ENCODE measurements at regions not wholly inside any gene's neighbourhood (a gene's known extent, or its start where the extent isn't known, plus 50 kb on each side); places are given as distances from the start of the nearest gene placed in this dataset.

GRCh38 chr6:43940393-43941087 lies 170.5 kb downstream of the VEGFA start:
- in situ Hi-C loops (cut with MboI; ENCODE audit: low sequenced_read_pairs), result no loop called here

- in situ Hi-C loops (cut with MboI; ENCODE audit: low sequenced_read_pairs), result no loop called here
These were observed 170.0 kb downstream of the VEGFA start for GRCh38 chr6:43940071-43940392.

- in situ Hi-C loops (cut with MboI; ENCODE audit: low sequenced_read_pairs), result no loop called here
These were observed 169.5 kb downstream of the VEGFA start for GRCh38 chr6:43939281-43940070.

GRCh38 chr6:43938178-43939105 lies 168.4 kb downstream of the VEGFA start:
- in situ Hi-C loops (cut with MboI; ENCODE audit: low sequenced_read_pairs), result no loop called here

GRCh38 chr6:43937236-43938177 lies 167.5 kb downstream of the VEGFA start:
- in situ Hi-C loops (cut with MboI; ENCODE audit: low sequenced_read_pairs), result no loop called here

DNA sequence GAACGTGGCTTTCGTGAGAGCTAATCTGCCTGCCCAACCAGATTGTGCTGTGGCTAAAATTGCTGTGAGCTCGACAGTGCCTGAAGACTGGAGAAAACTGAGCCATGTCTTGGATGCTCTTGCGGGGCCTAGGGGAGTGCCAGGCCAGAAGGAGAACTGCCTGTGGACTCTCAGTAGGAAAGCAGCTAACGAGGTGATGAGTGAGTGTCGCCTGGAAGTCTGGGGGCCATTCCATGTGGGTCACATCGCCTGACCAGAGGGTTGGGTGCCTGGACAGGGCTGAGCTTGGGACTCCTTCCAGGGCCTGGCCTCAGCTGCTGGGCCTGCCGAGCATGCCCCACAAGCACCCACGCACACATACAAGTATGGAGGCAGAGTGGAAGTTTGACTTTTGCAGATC lies 166.5 kb downstream of the VEGFA start:
- in situ Hi-C loops (cut with MboI; ENCODE audit: low sequenced_read_pairs), result no loop called here

DNA sequence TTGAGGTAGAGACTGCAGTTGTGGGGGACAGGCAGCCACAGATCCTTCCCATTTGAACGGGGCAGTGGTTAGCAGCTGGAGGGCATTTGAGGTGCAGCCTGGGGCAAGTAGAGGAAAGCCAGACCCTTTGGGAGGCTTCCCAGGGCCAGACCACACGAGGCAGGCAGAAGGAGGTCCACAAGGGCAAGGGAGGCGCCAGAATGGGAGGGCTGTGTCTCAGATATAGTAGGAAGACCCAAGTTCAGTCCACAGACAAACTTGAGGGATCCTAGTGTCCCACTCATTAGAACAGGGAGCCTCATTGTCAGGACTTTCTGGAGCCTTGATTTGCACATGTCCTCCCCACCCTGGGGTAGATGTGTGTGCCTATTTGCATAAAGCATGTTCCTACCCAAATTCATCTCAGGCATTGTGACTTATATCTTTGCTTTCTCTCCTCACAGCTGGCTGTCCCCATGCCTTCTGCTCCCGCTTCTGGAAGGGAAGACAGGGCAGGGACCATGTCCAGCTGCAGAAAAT lies 166.0 kb downstream of the VEGFA start:
- in situ Hi-C loops (cut with MboI; ENCODE audit: low sequenced_read_pairs), result no loop called here

DNA sequence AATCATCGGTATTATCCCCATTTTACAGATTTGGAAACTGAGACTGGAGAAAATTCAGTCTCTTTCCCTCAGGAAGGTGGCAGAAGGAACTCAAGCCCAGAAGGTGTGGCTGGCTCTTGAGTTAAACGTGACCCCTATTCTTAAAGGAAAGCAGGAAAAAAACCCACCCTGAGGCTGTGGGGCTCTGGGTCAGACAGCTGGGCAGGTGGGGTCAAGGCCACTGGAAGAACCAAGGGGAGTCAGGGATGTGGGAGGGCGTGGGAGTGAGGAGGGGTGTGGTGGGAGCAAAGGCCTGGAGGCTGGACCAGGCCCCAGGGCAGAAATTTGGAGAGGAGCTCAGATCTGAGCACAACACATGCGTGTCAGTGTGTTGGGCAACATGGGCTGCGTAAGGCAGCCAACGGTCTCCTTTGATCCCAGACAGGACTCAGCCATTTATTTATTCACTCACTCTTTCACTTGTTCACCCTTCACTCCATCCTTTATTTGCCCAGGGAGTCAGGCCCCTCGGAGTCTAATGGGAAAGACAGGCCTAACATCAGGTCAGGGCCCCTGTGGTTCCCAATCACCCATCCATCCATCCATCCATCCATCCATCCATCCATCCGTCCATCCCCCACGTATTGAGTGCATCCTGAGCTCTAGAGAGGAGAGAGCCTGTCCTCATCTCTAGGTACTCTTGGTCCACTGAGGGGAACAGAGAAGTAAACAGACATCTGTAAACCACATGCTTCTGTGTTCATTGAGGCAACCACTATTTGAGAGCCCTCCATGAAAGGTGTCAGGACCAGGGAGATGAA lies 165.0 kb downstream of the VEGFA start:
- in situ Hi-C loops (cut with MboI; ENCODE audit: low sequenced_read_pairs), result no loop called here

- in situ Hi-C loops (cut with MboI; ENCODE audit: low sequenced_read_pairs), result no loop called here
These were observed 164.3 kb downstream of the VEGFA start for GRCh38 chr6:43934183-43934802.

DNA sequence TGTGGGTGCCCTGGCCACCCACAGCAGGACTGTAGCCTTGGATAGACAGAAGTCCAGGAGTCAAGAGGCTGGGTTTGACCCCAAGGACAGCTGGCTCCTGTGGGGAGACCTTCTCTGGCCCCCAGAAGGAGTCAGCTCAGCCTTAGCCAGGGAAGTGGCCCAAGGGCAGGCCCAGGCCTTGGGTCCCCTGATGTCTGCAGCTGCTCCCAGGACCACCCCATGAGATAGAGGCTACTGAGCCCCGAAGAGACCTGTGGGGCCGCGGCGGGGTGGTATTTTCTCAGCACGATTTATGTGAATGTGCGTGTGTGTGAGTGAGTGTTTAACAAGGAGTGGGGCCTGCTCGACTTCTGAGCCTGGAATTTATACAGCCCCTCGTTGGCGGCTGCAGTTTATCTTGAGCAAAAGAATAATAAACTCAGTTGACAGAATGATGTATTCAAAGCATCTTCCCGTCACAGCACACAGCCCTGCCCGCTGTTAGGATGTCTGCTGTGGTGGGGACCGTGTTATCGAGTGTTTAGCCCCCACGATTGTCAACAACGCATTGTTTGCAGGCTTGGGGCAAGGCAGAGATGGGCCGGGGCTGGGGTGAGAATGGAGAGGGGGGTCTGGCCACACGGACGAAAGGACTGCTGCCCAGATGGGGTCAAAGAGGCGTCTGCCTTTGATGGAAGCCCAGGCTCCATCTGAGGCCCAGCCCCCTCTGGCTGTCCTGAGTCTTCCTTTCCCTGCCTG lies 163.3 kb downstream of the VEGFA start:
- in situ Hi-C loops (cut with MboI; ENCODE audit: low sequenced_read_pairs), result no loop called here

DNA sequence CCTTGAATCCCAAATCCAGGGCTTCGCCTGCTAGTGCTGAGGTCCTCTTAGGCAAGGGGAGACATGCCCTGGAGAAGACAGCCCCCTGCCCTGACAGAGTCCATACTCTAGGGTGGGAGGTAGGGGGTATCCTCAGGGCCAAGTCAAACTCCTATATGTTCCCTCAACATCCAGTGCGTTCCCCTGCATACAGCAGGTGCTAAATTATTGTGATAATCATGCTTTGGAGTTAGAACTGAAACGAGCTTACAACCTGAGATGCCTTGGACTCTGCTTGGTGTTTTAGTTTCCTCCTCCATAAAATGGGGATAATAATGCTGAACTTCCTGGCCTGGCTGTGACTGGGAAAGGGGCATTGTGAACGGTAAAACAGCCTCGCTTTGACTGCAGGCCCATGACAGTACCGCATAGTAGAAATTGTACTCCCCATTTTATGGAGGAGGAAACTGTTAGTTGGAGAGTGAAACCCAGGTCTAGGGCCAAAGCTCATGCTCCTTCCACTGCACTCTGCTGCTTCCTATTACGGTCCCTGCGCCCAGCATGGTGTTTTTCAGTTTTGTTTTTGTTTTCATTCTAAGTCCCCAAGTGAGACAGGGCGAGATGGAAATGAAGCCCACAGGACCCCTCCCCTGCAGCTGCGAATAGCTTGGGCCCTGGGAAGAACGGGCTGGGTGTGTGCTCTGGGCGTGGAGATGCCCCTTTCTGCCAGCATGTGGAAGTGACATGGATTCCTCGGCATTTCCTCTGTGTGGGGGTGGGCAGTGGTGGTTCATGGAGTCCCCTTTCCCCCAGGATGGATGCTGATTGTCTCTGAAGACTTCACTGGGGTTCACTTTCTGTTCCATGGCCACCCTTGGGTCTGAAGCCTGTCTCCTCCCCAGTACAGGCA lies 162.5 kb downstream of the VEGFA start:
- in situ Hi-C loops (cut with MboI; ENCODE audit: low sequenced_read_pairs), result no loop called here

DNA sequence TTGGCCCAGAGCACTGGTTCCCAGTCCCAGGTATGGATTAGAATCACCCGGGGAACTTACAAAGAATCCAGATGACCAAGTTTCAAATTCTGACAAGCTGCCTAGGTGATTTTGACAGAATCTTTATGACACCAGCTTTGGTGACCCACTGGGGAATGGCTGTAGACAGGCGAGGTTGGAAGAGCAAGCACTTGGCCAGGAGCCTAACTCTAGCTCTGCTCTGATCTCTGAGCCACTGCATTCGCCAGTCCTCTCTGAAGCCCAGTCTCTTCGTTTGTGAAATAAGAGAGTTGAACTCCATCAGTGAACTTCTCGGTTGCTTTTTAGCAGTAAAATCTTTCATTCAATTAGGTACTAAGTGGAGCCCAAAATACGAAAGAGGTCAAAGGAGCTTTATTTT lies 161.2 kb downstream of the VEGFA start:
- in situ Hi-C loops (cut with MboI; ENCODE audit: low sequenced_read_pairs), result no loop called here

DNA sequence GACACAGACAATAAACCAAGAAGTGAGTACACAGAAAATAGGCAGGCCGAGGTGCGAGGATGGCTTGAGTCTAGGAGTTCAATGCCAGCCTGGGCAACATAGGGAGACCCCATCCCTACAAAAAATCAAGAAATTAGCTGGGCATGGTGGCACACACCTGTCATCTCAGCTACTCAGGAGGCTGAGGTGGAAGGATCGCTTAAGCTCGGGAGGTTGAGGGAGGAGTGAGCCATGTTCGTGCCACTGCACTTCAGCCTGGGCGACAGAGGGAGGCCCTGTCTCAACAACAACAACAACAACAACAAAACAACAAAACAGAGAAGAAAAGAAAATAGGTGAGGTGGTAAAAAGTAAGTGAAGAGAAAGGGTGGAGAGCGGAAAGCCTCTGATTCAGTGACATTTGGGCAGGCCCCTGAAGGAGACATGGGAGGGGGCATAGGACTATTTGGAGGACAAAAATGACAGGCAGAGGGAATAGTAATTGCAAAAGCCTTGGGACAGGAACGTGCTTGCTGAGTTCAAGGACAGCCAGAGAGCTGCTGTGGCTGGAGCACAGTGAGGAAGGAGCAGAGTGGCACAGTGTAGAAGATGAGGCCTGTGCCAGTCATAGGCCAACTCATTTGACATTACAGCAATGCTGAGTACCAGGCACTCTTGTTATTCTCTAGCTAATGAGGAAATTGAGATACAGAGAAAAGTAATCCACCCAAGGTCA lies 160.6 kb downstream of the VEGFA start:
- in situ Hi-C loops (cut with MboI; ENCODE audit: low sequenced_read_pairs), result no loop called here

DNA sequence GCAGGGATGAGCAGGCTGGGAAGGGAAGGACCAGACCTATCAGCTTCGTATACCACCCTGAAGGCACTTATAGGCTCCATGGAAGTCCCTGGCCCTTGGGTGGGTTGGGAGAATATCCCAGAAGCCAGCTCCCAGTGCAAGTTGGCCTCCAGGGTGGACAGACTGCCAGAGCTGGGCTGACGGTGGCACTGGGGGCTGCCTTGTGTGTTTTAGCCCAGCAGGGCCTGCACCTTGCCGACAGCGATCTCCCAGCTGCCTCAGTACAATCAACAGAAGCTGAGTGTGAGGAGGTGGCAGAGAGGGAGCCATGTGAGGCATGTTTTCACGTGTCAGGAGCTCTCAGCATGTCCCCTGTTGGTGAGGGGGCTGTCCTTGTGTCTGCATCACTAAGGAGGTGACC lies 159.5 kb downstream of the VEGFA start:
- in situ Hi-C loops (cut with MboI; ENCODE audit: low sequenced_read_pairs), result no loop called here

- in situ Hi-C loops (cut with MboI; ENCODE audit: low sequenced_read_pairs), result no loop called here
These were observed 157.7 kb downstream of the VEGFA start for GRCh38 chr6:43927532-43928210.

Data from HL-60/S4 (cell line).